ENCODE measurements at regions not wholly inside any gene's neighbourhood (a gene's known extent, or its start where the extent isn't known, plus 50 kb on each side); places are given as distances from the start of the nearest gene placed in this dataset.

GRCh38 chr2:12982149-12982584, 265.4 kb downstream of the TRIB2 start:
- no peak for TF ChIP-seq POLR2A (IDR thresholded peaks at IDR 0.05; ENCODE audit: low read depth, low read length)
- TF ChIP-seq TAF1 (IDR thresholded peaks at IDR 0.05; ENCODE audit: low read depth, low read length) = no peak
